ENCODE measurements at regions not wholly inside any gene's neighbourhood (a gene's known extent, or its start where the extent isn't known, plus 50 kb on each side); places are given as distances from the start of the nearest gene placed in this dataset.

DNA sequence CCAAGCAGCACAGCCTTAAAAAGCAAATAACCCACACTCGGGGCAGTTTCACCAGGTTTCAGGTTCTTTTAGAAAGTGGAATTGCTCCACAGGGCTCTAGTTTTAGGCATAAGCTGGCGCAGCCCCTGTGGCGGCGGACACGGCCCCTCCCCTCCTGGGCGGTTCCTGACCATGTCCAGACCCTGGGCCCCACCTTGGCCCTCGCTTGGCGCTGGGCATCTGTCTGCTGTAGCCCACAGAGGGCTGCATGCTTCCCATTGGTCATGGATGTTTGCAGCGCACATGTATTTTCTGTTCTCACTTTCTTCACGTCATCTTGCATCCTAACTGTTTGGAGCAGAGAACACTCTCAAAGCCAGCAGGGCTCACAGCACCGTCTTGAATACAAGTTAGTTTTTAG lies 244.3 kb downstream of the BRD1 start:
- DNase-seq, result no peak

DNA sequence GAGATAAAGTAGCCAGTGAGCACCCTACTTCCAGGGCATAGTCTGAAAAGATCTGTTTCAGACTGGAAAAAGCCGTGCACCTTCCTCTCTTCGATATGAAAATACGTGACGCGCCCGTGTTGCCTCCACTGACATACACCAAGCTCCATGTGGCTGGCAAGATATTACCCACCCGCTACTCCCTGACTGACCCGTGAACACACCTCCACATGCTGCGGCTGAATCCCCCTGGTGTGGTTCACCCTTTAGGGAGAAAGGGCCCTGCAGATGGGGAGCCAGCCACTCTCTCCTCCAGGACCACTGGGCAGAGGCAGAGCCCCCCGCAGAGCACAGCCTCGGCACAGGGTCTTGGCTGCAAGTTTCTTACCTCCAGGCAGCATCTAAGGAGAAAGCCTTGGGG lies 245.0 kb downstream of the BRD1 start:
- no peak for DNase-seq

DNA sequence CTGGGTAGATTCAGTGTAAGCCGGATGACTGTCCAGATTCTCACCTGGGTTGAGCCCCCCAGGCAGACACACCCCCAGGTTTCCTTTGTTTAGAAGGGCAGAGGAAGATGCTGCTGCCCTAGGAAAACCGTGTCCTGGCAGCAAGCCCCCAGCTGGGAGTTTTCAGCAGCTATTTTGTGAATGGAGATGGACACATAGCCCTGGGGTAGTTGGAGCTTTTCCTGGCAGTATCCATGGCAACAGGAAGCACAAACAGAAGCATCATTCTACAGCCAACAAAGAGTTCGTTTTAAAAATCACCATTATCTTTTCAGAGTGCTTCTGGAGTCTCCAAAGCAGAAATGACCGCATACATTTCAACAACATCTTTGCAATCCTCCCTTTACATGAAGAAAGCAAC lies 245.5 kb downstream of the BRD1 start:
- DNase-seq, result no peak

DNA sequence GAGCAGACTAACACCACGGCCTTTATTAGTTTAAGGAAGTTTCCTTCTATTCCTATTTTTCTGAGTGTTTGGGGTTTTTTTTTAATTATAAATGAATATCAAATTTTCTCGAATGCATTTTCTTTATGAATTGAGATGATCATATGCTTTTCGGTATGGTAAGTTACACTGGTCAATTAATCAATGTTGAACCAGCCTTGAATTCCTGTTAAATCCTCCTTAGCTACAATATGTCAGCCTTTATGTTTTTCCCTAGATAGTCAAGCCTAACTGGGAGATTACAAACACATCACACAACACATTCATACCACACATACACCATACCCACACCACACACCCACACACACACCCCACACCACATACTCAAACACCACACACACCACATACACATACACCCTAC lies 247.6 kb downstream of the BRD1 start:
- no peak for DNase-seq

DNA sequence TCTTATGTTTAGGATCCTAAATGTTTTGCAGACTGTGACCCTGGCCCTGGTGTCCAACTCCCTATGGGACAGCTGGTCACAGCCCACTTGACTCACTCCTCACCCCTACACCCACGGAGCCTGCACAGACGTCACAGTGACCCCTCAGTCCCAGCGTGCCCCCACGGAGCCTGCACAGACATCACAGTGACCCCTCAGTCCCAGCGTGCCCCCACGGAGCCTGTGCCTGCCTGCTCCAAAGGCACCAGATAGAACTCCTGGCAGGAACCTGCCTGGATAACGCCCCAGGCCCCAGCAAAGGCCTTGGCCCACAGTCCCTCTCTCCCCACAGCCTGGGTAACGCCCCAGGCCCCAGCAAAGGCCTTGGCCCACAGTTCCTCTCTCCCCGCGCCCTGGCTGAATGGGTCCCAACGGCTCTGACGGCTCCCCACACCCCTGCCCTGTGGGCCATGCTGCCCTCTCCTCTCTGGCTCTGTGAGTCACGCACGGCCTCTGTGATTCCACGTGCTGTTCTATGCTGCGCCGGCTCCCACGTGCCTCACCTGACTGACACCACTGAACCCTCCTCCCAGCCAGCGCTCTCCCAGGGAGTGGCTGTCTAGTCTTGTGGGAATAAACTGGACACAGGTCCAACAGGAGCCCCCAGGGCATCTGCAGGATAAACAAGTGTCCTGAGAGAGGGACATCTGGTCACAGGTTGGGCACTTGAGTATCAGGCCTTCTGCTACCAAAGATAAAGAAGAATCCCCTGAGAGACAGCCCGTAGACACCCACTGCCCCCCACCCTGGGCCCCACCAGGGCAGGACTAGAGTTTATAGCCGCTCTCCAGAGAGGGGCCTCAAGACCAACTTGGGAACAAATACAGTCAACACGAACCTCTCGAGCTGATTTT lies 250.3 kb downstream of the BRD1 start:
- DNase-seq, result no peak

DNA sequence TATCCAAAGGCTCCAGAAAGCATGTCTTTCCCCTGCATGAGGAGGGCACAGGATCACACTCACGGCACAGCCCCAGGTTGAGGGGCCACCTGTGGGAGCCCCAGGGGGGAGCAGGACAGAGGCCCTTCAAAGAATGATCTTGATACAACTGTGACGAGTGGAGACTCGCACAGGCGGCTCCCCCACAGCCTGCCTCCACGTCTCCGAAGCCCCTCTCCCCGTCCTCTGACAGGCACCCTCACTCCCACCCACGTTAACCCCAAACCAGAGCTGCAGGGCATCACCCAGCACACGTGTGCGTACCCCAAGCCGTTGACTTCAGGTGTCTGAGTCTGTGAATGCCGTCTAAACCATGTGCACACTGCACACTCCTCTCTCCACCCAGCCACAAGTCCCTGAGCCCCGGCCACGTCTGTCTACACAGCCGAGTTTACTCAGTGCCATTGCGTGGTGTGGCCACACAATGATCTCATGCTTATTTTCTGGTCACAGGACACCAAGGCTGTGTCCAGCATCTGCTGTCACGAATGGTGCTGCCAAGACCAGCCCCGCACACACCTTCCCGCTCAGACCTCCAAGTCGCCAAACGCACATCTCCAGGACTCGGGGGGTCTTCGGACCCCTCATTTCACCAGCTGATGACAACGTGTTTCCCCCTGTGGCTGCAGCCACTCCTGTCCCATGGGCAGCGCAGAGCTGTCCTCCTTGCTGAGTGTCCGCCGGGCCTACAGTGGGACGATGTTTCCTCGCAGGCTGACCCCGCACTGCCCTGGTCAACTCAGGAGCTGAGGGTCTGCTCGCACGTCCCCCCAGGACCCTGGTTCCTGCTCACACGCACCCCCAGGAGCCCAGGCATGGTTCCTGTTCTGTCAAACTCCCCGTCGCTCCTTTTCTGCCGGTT lies 251.2 kb downstream of the BRD1 start:
- no peak for DNase-seq

DNA sequence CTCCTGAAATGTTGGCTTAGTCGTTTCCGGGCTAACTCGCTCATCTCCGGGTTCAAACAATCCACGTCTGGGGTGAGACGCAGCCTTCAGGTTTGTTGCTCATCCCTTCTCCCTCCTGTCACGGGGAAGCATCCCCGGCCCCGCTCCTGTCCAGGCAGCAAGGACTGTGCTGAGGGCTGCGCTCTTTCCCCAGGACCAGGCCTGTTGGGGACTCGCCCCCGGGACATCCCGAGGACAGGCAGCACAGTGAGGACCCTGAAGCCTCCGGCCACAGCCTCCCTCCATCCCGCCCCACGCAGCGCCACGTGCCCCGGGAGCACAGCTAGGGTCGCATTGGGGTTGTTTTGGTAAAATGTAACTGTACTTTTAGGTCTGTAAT lies 252.0 kb downstream of the BRD1 start:
- DNase-seq, result no peak

DNA sequence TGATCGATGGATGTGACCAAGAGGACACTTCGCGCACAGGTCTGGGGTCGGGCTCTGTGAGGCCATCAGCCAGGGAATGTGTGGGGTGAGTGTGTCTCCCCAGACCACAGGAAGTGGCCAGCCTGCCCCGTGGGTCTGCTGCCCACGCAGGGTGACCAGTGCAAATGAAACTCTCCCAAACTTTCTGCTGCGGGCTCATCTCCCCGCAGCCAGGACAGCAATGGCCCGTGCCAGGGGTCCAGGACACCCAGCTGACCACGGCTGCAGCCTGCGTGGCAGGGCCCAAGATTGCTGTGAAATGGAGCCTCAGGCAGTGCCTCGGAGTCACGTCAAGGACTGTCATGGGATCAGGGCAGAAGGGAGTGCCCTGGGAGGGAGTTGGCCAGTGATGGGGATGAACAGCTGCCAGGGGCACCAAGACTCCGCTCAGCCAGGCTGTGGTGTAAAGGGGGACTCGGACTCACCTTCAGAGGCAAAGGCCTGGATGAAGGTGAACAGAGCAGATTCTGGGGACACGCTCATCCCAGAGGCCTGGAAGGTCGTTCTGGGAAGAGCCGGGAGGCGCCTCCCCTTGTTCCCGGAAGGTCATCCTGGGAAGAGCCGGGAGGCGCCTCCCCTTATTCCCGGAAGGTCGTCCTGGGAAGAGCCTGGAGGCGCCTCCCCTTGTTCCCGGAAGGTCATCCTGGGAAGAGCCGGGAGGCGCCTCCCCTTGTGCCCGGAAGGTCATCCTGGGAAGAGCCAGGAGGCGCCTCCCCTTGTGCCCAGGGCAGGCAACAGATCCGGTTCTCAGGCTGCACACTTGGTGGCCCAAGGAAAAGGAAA lies 252.6 kb downstream of the BRD1 start:
- no peak for DNase-seq

DNA sequence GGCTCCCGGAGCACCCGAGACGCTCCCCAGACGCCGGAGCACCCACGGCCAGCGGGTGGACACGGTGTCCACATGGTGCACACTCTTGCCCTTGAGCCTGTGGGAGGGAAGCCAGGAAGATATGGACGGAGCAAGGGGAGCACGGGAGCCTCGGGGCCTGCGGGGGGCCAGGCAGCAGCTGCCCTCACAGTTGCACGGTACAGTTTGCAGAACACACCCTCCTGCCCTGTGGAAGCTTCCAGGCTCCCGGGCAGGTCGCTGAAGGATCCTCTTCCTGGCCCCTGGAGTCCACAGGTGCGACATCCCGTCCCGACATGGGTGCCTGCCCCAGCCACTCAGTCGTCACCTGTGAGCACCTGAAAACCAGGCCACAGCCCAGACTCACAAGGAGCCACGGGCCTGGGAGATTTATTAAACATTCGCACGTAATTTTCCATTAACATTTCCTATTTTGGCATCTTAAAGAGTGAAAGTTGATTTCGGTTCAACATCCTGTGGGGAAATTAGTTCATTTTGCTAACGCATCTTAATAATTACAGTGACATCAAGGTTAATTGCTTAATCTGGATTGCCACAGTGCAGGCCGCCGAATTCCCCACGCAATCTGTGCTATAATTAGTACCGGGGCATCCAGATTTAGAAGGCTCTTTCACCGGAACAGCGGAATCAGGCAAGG lies 253.3 kb downstream of the BRD1 start:
- DNase-seq, result no peak

DNA sequence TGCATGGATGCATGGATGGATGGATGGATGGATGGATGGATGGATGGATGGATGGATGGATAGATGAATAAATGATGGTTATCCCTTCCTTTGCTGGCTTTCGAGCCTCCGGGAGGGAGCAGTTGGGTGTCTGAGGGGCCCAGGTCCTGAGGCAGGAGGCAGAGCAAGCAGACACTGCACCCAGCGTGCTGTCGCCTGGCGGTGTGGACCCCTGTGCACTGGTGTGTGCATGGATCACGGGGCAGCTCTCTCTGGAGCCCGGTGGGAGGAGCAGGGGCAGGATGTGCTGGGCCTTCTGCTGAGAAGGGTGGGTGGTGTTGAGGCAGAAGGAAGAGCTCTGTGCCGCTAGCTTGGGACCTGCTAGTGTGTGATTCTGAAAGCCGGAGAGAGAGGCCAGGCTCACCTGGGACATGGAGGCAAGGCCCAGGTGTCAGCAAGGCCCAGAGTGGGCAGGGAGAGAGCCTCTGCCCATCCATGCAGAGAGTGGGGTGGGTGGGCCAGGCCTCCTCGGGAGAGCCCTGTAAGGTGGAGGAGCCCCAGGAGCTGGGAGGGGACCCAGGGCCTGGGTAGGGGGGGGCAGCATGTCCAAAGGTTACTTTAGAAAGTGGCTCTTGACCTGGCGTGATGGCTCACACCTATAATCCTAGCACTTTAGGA lies 254.4 kb downstream of the BRD1 start:
- no peak for DNase-seq

DNA sequence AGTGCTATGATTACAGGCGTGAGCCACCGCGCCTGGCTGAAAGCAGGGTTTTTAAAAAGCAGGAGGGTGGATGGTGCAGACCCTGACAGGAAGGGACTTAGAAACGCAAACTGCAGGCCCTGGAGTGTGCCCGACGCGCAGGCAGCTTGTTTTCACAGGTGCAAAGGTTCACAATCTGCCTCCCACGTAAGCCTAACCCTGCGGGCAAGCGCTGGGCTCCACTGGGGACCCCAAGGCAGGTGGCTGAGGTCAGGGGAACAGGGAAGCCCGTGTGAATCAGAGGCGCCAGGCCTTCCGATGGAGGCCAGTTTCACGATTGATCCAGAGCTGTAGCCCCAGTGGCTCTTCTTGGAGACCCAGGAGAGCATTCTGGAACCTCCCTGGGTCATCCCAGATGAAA lies 256.3 kb downstream of the BRD1 start:
- no peak for DNase-seq

DNA sequence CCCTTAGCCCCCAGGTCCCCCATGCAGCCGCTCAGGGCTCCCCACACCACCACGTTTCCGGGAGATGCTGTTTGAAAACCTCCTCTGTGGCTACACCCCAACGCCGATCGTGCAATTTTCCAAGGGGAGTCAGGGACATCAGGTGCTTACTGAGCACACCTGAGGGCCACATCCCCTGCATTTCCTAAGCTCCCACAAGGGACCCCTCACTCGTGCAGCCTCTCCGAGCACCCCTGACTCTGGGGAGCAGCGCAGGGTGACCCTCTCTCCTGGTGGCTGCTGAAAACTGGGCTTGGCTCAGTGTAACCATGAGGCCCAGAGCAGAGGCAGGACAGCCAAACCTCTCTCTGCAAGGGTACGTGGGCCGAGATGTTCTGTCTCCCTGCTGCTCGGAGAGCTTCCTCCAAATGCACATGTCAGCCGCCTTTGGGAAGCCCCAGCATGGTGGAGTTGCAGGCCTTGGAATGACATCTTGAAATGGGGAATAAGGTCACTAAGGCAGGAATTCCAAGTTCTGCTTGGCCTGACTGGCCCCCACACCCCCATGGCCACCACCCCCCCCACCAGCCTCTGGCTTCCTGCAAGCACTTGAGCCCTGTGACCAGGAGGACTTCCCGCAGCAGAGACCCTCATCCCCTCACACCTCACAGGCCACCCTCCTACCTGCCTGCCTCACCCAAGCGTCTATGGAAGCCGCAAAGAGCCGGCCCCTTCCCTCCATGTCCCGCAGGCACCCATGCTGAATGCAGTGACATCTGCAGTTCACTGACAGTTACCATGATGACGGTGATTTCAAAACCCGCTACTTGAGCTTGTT lies 257.4 kb downstream of the BRD1 start:
- no peak for DNase-seq

DNA sequence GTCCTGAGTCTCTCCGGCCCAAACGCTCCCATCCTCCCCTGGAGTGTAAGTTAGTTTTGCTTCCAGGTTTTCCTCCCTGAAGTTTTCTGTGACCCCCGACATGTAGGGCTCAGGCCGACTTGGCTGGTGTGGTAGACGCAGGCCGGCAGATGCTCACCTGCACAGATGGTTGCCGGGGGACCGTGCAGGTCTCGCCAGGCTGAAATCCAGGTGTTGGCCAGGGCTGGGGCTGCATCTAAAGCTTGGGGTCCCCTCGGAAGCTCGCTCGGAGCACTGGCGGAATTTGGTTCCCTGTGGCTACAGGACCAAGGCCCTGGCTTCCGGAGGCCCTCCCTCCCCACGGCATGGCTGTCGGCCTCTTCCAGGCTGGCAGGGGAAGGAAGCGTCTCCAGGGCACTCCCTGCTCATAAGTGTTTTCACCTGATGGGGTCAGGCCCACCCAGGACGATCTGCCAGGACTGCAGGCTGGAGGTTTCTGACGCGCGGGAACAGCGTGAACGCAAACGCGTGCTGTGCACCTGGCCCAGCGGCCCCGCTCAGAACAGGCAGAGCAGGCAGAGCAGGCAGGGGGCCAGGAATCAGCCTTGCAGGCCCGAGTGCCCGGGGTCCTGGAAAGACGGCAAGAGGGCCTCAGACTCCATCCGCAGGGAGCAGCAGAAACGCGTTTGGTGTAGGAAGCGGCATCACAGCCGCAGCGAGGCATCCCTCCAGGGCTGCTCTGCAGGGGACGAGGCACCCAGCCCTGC lies 258.2 kb downstream of the BRD1 start:
- DNase-seq, result no peak

DNA sequence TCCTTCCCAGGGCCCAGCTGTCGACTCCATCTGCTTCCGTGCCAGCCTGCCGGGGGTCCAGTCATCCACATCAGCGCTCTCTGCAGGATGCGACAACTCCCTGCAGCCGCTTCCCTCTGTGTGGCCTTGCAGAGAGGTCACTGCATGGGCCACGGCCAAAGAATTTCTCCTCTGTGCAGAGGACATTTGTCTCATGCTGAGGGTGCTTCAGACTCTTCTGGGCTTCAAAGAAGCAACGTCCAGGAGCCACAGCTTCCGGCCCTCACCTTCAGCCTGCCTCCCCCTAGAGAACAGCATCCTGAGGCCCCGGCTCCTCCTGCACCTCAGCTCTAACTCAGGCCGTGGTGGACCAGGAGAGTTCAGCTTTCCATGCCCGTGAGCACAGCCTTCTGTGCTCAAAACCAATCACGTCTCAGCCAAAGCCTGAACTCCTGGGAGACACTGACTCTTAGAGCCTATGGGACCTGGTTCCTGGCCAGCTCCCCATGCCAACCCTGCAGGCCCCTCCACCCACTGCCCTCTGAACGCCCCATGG lies 258.9 kb downstream of the BRD1 start:
- no peak for DNase-seq

DNA sequence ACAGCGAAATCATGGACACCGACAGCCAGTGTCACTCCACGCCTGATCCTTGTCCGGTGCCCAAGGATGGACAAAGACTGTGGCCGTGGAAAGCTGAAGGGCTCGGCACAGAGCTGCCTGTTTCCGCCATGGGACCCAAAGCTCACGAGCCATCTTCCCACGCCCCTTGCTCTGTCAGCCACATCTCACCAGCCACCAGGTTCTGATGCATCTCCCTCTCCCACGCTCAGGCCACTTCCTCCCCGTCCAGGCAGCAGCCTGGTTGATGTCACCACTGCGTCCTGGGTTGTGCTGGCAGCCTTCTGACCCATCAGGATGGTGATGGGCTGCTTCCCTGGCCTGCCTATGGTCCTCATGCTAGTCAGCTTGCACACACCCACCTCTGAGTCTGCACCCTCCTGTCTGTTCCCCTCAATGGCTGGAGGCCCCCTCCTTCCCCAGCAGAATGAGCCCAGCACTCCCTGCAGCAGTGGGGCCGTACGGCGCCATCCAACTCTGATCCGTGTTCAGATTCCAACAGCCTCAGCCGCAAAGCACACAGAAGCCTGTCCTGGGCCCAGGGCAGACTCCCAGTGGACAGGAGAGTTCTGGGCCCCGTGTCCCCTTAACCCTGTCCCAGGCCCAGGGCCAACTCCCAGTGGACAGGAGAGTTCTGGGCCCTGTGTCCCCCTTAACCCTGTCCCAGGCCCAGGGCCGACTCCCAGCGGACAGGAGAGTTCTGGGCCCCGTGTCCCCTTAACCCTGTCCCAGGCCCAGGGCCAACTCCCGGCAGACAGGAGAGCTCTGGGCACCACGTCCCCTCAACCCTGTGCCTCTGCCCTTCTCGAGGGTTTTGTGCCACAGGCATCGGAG lies 259.5 kb downstream of the BRD1 start:
- DNase-seq, result no peak

DNA sequence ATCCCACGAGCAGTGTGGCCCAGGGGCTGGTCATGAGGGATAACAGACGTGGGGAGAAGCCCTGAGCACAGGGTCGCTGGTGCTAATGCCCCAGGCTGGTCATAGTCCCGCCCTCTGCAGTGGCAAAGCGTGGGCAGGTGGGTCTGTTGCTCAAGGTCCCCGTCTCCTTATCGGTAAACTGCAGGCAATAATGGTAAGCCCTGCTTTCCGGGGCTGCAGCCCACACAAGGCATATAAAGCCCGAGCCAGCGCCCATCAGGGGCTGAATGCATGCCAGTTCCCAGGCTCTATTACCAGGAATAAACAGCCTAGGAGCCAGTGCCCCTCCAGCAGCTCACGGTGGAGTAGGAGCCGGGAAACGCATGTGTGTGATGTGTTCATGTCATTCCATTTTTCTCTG lies 261.0 kb downstream of the BRD1 start:
- DNase-seq, result no peak

DNA sequence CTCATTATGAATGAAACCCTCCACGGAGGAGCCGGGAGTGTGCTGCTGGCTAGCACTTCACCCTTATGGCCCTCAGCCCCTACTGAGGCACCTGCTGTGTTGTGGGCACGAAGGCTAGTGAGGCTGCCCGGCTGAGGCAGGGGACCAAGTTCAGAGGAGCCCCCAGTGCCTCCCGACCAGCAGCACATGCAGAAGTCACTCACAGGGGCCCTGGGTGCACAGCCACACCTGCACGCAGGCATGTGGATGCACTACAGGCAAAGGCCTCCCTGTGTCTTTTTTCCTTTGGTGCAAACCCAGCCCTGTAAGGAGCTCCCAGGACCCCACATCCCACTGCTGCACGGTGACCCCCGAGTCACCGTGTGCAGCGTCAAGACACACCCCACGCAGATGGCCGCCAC lies 261.5 kb downstream of the BRD1 start:
- DNase-seq, result no peak

DNA sequence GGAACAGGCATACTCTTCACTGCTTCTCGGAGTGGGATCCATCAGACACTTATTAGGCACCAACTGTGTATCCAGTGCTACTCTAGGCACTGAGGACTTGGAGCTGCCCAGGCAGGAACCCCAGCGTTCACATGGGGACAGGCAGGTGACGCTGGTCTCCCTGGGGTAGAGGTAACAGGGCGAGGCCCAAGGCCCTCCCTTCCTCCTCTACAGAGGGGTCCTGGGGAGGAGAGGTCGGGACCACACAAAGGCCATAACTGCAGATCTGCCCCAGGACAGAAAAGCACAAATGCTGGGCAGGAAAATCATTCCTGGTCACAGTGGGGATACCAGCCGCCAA lies 262.2 kb downstream of the BRD1 start:
- DNase-seq, result no peak
